ENCODE measurements at regions not wholly inside any gene's neighbourhood (a gene's known extent, or its start where the extent isn't known, plus 50 kb on each side); places are given as distances from the start of the nearest gene placed in this dataset.
"Not testable (repeated sequence)": the region's sequence is repeated elsewhere in the genome, so short reads cannot be mapped to it uniquely, and the experiment has no call there.

GRCh38 chr10:45056806-45057205 lies 56.1 kb downstream of the ZNF22 start:
- DNase-seq = not testable (repeated sequence)

GRCh38 chr10:45058580-45058979 lies 57.9 kb downstream of the ZNF22 start:
- no peak for DNase-seq

- no peak for DNase-seq
These were observed 58.4 kb downstream of the ZNF22 start for GRCh38 chr10:45058992-45059561.

GRCh38 chr10:45059632-45060031 lies 58.9 kb downstream of the ZNF22 start:
- no peak for DNase-seq

GRCh38 chr10:45061982-45062381 lies 61.3 kb downstream of the ZNF22 start:
- no peak for DNase-seq

- DNase-seq = no peak
These were observed 63.0 kb downstream of the ZNF22 start for GRCh38 chr10:45063591-45064231.

GRCh38 chr10:45064998-45065397 lies 64.3 kb downstream of the ZNF22 start:
- no peak for DNase-seq

- DNase-seq = no peak
These were observed 70.5 kb downstream of the ZNF22 start for GRCh38 chr10:45071043-45071813.

- DNase-seq = no peak
These were observed 74.5 kb downstream of the ZNF22 start for GRCh38 chr10:45075216-45075615.

- DNase-seq = no peak
These were observed 75.2 kb downstream of the ZNF22 start for GRCh38 chr10:45075826-45076380.

- no peak for DNase-seq
These were observed 76.2 kb downstream of the ZNF22 start for GRCh38 chr10:45076891-45077290.

- no peak for DNase-seq
These were observed 79.6 kb downstream of the ZNF22 start for GRCh38 chr10:45080331-45080730.

- DNase-seq = no peak
These were observed 81.5 kb downstream of the ZNF22 start for GRCh38 chr10:45082176-45082575.

GRCh38 chr10:45091968-45092367 lies 91.2 kb downstream of the ZNF22 start:
- peak; percentile 3 for DNase-seq

- DNase-seq = no peak
These were observed 93.2 kb downstream of the ZNF22 start for GRCh38 chr10:45093945-45094344.

- DNase-seq = no peak
These were observed 94.6 kb downstream of the ZNF22 start for GRCh38 chr10:45095286-45095685.

- no peak for DNase-seq
These were observed 95.3 kb downstream of the ZNF22 start for GRCh38 chr10:45096001-45096400.

- DNase-seq = no peak
These were observed 99.7 kb downstream of the ZNF22 start for GRCh38 chr10:45100429-45100828.

- no peak for DNase-seq
These were observed 104.0 kb downstream of the ZNF22 start for GRCh38 chr10:45104674-45105073.

- not testable (repeated sequence) for DNase-seq
These were observed 104.6 kb downstream of the ZNF22 start for GRCh38 chr10:45105309-45105708.

GRCh38 chr10:45106236-45106856 lies 105.6 kb downstream of the ZNF22 start:
- DNase-seq = no peak

- DNase-seq = no peak
These were observed 110.8 kb downstream of the ZNF22 start for GRCh38 chr10:45111509-45111908.

GRCh38 chr10:45117940-45118339 lies 117.2 kb downstream of the ZNF22 start:
- not testable (repeated sequence) for DNase-seq
